G401.6 (cell line): ENCODE measurements at regions not wholly inside any gene's neighbourhood (a gene's known extent, or its start where the extent isn't known, plus 50 kb on each side); places are given as distances from the start of the nearest gene placed in this dataset.

ENCODE experiments used
- FAIRE-seq: peaks from 2 replicates; lab custom pipeline; 2012; peaks lifted over from hg19 to GRCh38; lab: Jason Lieb, UNC

DNA sequence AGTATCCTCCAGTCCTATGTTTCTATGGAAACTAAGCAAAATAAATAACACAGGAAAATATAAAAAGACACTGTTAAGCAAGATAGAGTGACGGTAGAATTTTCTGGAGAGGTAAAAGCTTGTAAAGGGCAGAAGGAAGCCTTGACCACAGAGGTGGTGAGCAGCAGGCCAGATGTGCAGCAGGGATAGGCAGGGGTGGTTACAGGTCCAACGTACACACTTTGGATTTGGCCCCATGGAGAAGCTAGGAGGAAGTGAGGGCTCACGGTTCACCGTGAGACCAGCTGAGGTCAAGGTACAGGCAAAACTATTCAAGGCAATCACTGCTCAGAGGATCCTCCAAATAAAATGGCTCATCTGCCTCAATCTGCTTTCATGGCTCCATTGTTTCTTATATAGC is 242.8 kb downstream of the B3GLCT start:
- FAIRE-seq: no peak

GRCh38 chr13:31444266-31444856 is 244.6 kb downstream of the B3GLCT start:
- FAIRE-seq: no peak

DNA sequence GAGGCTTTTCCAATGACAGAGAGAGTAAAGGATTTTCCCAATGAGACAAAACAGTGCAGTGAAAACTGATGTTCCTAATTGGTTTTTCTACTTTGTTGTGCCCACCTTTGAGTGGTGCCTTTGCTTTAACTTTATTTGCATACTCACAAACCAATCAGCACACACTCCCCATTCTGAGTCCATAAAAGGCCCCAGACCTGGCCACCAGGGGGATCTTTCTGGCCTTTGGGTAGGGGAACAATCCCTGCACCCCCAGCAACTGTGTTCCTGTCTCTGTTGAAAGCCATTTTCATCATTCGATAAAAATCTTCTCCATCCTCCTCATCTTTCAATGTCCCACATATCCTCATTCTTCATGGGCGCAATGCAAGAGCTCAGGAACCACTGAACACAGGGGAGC is 252.8 kb downstream of the B3GLCT start:
- FAIRE-seq: no peak

- FAIRE-seq: no peak
Measured at GRCh38 chr13:31455581-31455980, 255.8 kb downstream of the B3GLCT start.

- FAIRE-seq: no peak
Measured at GRCh38 chr13:31456056-31456455, 256.3 kb downstream of the B3GLCT start.

- no peak for FAIRE-seq
Measured at GRCh38 chr13:31460061-31460460, 260.3 kb downstream of the B3GLCT start.

GRCh38 chr13:31461923-31462322 is 262.1 kb downstream of the B3GLCT start:
- no peak for FAIRE-seq

DNA sequence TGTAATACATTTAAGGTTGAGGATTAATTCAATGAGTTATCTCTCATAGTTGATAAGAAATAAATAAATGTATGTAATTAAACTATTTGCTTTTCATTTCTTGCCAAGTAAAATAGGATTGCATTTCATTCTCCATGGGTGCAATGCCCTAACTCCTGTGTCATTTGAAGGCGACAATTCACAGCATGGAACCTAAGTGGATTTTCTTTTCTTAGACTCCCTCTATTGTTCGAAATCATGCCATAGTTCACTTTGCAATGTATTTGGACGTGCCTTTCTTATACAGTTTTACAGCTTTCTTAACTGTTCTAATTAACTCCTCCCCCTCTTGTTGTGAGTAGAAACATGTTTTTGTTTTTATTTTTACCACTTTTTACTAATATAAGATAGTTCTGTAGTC is 263.0 kb downstream of the B3GLCT start:
- no peak for FAIRE-seq

DNA sequence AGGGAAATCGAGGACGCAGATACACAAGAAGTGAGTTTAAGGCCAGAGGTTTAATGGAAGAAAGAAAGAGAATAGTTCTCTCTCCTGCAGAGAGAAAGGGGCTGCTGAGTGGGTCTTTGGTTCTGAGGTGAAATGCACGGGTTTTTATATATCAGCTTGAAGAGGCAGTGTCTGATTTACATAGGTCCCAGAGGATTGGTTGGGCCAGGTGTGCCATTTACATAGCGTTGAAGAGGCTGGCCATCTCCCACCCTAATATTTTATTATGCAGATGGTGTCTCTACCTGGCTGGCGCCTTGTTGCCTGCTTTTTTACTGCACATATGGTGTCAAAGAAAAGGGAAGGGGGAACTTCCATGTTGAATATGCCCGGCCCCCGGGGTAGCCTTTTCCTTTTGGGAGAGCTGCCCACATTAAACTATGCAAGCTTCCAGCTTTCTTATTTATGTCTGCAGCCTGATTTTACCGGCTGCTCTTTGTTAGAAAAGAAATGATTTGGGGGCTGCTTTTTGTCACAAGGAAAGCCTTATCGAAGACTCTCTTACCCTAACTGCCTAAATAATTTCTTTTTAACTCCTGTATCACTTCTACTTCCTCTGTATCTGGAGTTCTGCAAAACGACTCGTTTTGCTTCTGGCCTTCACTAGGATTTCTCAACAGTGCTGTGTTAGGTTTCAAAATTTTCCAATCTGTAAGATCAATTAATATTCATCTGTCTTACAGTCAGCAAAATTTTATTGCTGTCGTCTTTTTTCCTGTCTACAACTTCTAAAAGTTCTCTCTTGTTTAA is 268.5 kb downstream of the B3GLCT start:
- FAIRE-seq: no peak

DNA sequence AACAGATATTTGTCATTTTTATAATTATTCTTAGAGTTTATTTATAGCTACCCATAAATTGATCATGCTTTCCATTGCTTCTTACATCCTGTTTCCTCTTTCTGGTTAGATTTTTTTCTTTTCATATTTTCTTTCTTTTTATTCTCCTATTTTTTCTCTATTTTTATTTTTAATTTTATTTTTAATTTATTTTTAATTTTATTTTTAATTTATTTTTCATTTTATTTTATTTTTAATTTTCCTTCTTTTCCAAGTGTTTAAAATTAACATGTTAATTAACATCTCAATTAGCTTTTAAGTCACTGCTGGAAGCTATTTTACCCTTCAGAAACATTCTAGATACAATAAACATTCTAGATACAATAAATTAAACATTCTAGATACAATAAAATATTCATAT is 269.6 kb downstream of the B3GLCT start:
- peak; percentile 91 for FAIRE-seq

GRCh38 chr13:31476266-31476665 is 263.1 kb upstream of the RXFP2 start:
- no peak for FAIRE-seq

DNA sequence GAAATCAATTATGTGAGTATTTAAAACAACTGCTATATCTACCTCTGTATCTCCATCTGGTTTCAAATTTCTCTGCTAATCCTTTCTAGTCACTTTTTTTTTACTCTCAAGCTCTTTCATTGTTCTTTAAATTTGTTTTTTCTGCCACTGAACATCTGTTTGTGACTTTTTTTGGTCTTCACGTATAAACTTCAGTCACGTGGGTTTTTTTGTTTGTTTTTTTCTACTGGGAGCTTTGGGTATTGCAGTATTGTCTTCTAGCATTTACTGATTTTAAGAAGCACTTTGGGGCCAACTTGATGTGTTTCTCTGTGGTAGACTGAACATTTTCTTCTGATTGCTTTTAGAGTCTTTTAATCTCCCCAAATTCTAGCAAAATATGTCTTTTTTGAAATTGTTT is 262.6 kb upstream of the RXFP2 start:
- no peak for FAIRE-seq

DNA sequence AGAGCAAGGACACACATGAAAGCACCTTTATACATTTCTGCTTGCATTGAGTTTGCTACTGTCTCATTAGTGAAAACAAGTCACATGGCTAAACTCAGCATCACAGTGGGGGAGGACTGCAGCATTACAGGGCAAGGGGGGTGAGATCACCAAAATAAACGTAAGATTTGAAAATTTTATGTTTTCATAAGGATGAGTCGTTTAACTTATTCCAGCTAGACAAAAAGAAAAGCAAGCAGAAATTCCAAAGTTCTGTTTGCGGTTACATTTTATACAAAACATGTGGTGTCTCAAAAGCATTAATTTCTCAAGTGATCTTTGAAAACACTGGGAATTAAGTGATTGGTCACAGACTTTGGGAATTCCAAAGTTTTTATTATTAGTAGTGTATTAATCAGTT is 261.4 kb upstream of the RXFP2 start:
- FAIRE-seq: no peak

DNA sequence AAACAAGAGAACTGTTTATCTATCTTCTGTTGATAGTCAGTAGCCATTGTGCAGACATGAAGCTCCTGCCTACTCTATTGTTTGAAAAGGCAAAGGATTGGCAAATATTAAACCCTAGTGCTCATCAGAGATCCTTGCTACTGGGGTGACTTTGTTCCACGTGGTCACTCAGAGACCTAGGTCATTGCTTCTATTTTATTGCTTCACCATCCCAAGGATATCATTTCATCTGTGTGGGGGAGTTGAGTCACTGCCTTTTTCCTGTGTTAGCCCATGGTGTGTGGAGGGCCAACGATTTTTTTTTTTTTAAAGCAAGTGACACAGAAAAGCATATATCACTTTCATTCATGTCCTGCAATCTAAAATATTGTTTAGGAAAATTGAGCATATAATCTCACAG is 254.1 kb upstream of the RXFP2 start:
- no peak for FAIRE-seq

DNA sequence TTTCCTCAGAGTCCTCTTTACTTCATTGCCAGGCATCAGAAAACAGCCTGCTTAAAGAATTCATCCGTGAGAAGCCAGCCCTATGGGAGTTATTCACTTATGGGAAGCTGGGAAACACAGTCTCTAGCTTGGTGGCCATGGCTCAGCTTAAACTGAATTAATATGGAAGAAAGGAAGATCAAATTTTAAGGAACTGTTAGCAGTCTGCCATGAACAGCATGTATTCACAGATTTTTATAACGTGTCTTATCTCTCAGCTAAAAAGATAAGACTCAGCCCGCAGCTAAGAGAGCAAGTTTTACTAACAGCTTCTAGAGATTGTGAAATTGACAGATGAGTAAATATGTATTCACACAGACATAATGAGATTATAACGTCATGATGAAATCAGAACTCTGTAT is 253.7 kb upstream of the RXFP2 start:
- FAIRE-seq: no peak

- no peak for FAIRE-seq
Measured at GRCh38 chr13:31495336-31495735, 244.0 kb upstream of the RXFP2 start.

DNA sequence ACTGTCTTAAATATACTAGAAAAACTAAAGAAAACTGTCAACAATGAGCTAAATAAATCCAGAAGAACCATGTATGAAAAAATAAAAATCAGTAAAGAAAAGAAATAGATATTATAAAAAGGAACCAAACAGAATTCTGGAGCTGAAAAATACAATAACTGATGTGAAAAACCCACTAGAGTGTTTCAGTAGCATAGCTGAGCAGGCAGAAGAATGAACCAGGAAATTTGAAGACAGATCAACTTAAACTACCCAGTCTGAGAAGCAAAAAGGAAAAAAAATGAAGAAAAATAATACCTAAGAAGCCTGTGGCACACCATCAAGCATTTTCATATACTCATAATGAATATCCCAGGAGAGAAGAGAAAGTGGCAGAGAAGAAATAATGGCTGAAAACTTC is 240.1 kb upstream of the RXFP2 start:
- no peak for FAIRE-seq

GRCh38 chr13:31503626-31504025 is 235.7 kb upstream of the RXFP2 start:
- no peak for FAIRE-seq

DNA sequence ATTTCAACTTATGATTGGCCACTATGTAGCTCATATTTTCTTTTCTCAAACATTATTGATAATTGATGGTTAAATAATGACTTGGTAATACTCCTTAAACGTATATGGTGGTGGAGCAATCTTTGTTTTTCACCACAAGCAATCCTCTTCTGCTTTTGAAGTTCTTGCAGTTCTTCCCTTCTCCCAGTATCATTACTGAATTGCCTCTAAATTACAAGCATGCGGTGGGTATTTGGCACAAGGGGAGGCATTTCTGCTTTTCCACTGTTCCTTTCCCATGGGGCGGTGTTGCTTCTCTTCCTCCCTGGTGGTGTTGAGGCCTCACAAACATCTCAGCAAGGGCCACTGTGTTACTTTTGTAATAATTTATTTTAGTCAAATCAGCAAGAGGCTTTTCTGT is 234.4 kb upstream of the RXFP2 start:
- FAIRE-seq: no peak

DNA sequence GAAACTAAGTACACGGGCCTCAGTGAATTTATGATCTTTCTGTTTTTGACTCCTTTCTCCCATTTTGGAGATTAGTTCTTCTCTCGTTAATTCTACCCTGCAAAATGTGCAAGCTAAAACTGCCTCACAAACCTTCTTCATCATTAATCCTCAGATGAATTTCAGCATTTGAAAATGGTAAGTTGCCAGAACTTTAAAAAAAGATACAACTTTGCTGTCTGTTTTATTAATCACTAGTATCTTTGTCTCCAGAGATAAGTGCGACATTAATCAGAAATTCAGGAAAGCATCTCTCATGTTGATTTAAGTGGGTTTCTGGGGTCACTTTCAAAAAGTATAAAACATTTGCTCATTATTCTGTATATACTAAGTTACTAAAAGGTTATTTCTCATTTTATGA is 227.0 kb upstream of the RXFP2 start:
- no peak for FAIRE-seq

- no peak for FAIRE-seq
Measured at GRCh38 chr13:31514932-31515331, 224.4 kb upstream of the RXFP2 start.

DNA sequence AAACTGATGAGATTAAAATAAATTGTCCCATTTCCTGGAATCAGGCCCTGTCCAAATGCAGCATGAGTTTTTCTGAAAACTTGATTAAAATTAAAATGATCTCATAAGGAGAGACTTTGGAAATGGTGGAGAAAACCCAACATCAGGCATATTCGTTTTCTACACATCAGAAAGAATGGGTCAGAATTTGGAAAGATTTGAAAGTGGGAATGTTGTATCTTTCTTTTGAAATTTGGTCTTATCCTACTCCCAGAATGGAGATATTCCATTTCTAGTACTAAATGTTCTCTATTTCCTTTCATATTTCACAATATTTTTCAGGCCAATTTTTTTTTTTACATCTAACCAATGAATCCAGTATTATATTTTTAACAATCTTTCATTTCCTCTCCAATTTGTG is 223.9 kb upstream of the RXFP2 start:
- no peak for FAIRE-seq

- peak; percentile 52 for FAIRE-seq
Measured at GRCh38 chr13:31517599-31517998, 221.7 kb upstream of the RXFP2 start.

GRCh38 chr13:31518645-31519044 is 220.7 kb upstream of the RXFP2 start:
- FAIRE-seq: no peak
